CD14-positive monocyte (primary cell): ENCODE measurements at regions not wholly inside any gene's neighbourhood (a gene's known extent, or its start where the extent isn't known, plus 50 kb on each side); places are given as distances from the start of the nearest gene placed in this dataset.

Source experiments
- DNase-seq, 3 donors: peaks; one replicate each; pipeline ENCODE4 v3.0.0-alpha.2; 2011 to 2022
- H2AFZ ChIP-seq: 2 replicates; pipeline ENCODE4 v1.6.0; 2012; ENCODE audit warnings: mild to moderate bottlenecking, low read depth, low read length, inconsistent platforms; ENCODE audit not compliant: insufficient read depth, poor library complexity, severe bottlenecking
- H3K27ac ChIP-seq, 2 donors: 1 replicate in 1 of 2; 2 replicates in 1 of 2; pipeline ENCODE4 v1.5.1; 2012 to 2013; ENCODE audit warnings: low read length in 2 of 2, control low read depth in 1 of 2, inconsistent platforms in 1 of 2, low read depth in 1 of 2, mild to moderate bottlenecking in 1 of 2
- H3K27me3 ChIP-seq, 2 donors: one replicate each; pipeline versions ENCODE4 v1.6.0 to v1.6.1; 2011 to 2013; ENCODE audit warnings: low read length in 2 of 2; ENCODE audit not compliant: control insufficient read depth in 2 of 2, insufficient read depth in 2 of 2
- H3K36me3 ChIP-seq, 2 donors: replicated peaks in 1 of 2; 1 replicate in 1 of 2; 2 replicates in 1 of 2; pipeline versions ENCODE4 v1.5.1 to v1.6.1; 2012 to 2013; ENCODE audit warnings: low read length in 2 of 2, control low read depth in 1 of 2, inconsistent platforms in 1 of 2, mild to moderate bottlenecking in 1 of 2; ENCODE audit not compliant: insufficient read depth in 2 of 2, control insufficient read depth in 1 of 2
- H3K4me1 ChIP-seq, 2 donors: 1 replicate in 1 of 2; 2 replicates in 1 of 2; pipeline versions ENCODE4 v1.5.1 to v1.6.1; 2012 to 2013; ENCODE audit warnings: low read length in 2 of 2, control low read depth in 1 of 2, inconsistent platforms in 1 of 2, mild to moderate bottlenecking in 1 of 2, moderate library complexity in 1 of 2; ENCODE audit not compliant: insufficient read depth in 2 of 2, control insufficient read depth in 1 of 2
- H3K4me2 ChIP-seq: replicated peaks from 2 replicates; pipeline ENCODE3; 2012; ENCODE audit warnings: low read length, moderate library complexity, mild to moderate bottlenecking; ENCODE audit not compliant: poor library complexity, severe bottlenecking; ENCODE audit errors: extremely low read depth
- H3K4me3 ChIP-seq, 3 experiments: fragments of 200-600 bp in 1 of 3; sonication (generic) in 1 of 3; replicated peaks in 1 of 3; 1 replicate in 2 of 3; 2 replicates in 1 of 3; pipeline ENCODE4 v1.5.1; 2011 to 2013; ENCODE audit warnings: low read length in 3 of 3, mild to moderate bottlenecking in 3 of 3, control low read depth in 2 of 3, low read depth in 2 of 3, inconsistent platforms in 1 of 3, moderate library complexity in 1 of 3
- H3K79me2 ChIP-seq: 2 replicates; pipeline ENCODE4 v1.6.0; 2012; ENCODE audit warnings: mild to moderate bottlenecking, control low read depth, inconsistent platforms, low read length, moderate library complexity; ENCODE audit not compliant: insufficient read depth
- H3K9ac ChIP-seq: 2 replicates; pipeline ENCODE4 v1.6.0; 2017; ENCODE audit warnings: low read length, mild to moderate bottlenecking; ENCODE audit not compliant: insufficient read depth, poor library complexity, severe bottlenecking
- H3K9me3 ChIP-seq, 2 donors: replicated peaks in 1 of 2; 1 replicate in 1 of 2; 2 replicates in 1 of 2; pipeline versions ENCODE4 v1.5.1 to v1.6.1; 2012 to 2013; ENCODE audit warnings: low read length in 2 of 2, control low read depth in 1 of 2; ENCODE audit not compliant: control insufficient read depth in 1 of 2, insufficient read depth in 1 of 2
- H4K20me1 ChIP-seq: 2 replicates; pipeline ENCODE4 v1.6.0; 2012; ENCODE audit warnings: mild to moderate bottlenecking, low read length, control low read depth, moderate library complexity; ENCODE audit not compliant: insufficient read depth
- H3K27ac Mint-ChIP-seq, 7 donors: one replicate each; pipeline ENCODE4 v1.8.0; 2020; ENCODE audit warnings: mild to moderate bottlenecking in 7 of 7, mixed read lengths in 7 of 7, moderate library complexity in 6 of 7, inconsistent platforms in 2 of 7
- H3K27me3 Mint-ChIP-seq, 3 donors: one replicate each; pipeline ENCODE4 v1.8.0; 2021 to 2022; ENCODE audit warnings: low read depth in 3 of 3, mild to moderate bottlenecking in 3 of 3, mixed read lengths in 3 of 3, moderate library complexity in 3 of 3, inconsistent platforms in 1 of 3
- H3K36me3 Mint-ChIP-seq, 2 donors: one replicate each; pipeline ENCODE4 v1.8.0; 2020; ENCODE audit warnings: mixed read lengths in 2 of 2, inconsistent platforms in 1 of 2, mild to moderate bottlenecking in 1 of 2
- H3K4me1 Mint-ChIP-seq: one replicate; pipeline ENCODE4 v1.8.0; 2020; ENCODE audit warnings: mild to moderate bottlenecking, mixed read lengths
- H3K4me3 Mint-ChIP-seq, 2 donors: one replicate each; pipeline ENCODE4 v1.8.0; 2020; ENCODE audit warnings: mild to moderate bottlenecking in 2 of 2, mixed read lengths in 2 of 2, moderate library complexity in 1 of 2
- H3K9me3 Mint-ChIP-seq, 7 donors: one replicate each; pipeline ENCODE4 v1.8.0; 2020 to 2022; ENCODE audit warnings: mixed read lengths in 7 of 7, mild to moderate bottlenecking in 6 of 7, moderate library complexity in 6 of 7, inconsistent platforms in 2 of 7
- CTCF ChIP-seq: fragments of 200-600 bp; IDR thresholded peaks from one replicate; pipeline ENCODE4 v1.8.0; 2022; ENCODE audit warnings: antibody characterized with exemption, mild to moderate bottlenecking
- WGBS: methylation state at CpG from one replicate; pipeline ENCODE4 v1.1.5; 2013; ENCODE audit warnings: missing lambda C conversion rate; ENCODE audit not compliant: insufficient coverage; 5-methylcytosine and 5-hydroxymethylcytosine counted together
- intact Hi-C, 2 donors: fragments of 100-400 bp; cut with micrococcal nuclease; formaldehyde crosslinking; loops; one replicate each; pipeline versions ENCODE4 v1.15.0 to v1.15.1; 2023

- Histone ChIP-seq H3K79me2 (no peaks in the 10 kb centered on the region), H3K4me1 (peaks cover 18 to 29% of the 10 kb centered on the region in 2 donors), H3K27ac (no peak overlapping the region), H3K27me3 (no peaks in the 10 kb centered on the region), H2AFZ (no peak overlapping the region), H4K20me1 (no peaks in the 10 kb centered on the region), H3K4me2 (no peak overlapping the region), H3K9me3 (no peaks in the 10 kb centered on the region), H3K36me3 (no peaks in the 10 kb centered on the region), H3K4me3 (no peak overlapping the region), H3K9ac (no peak overlapping the region)
- 100% methylated on average over 3 of the region's 4 CpGs for WGBS
- Mint-ChIP-seq H3K9me3 (no peaks in the 10 kb centered on the region), H3K4me3 (no peak overlapping the region), H3K27ac (no peak overlapping the region), H3K36me3 (peaks cover 0 to 2% of the 10 kb centered on the region in 2 donors), H3K27me3 (peaks cover 0 to 1% (median 0%) of the 10 kb centered on the region in 3 donors), H3K4me1 (peaks cover 26% of the 10 kb centered on the region)
- intact Hi-C loops, result loop anchor here in 1 of 2 donors (5.0 kb wide), 1 partner anchor 92 kb away; no protein-coding TSS in a partner anchor
- DNase-seq, result no peak
- TF ChIP-seq CTCF, result no peak
Observed at GRCh38 chr2:181399027-181399426, 58.2 kb upstream of the ITGA4 start.

- H3K27me3 Mint-ChIP-seq, result peaks cover 0 to 1% (median 0%) of the 10 kb centered on the region in 3 donors
- Histone ChIP-seq H4K20me1 (no peaks in the 10 kb centered on the region), H3K27me3 (no peaks in the 10 kb centered on the region), H2AFZ (no peak overlapping the region), H3K4me3 (no peak overlapping the region), H3K27ac (no peak overlapping the region), H3K79me2 (no peaks in the 10 kb centered on the region), H3K9ac (no peak overlapping the region), H3K4me1 (peaks cover 34 to 48% of the 10 kb centered on the region in 2 donors), H3K4me2 (no peak overlapping the region), H3K36me3 (no peaks in the 10 kb centered on the region), H3K9me3 (no peaks in the 10 kb centered on the region)
- DNase-seq, result no peak
- H3K27ac Mint-ChIP-seq, result no peak overlapping the region
- intact Hi-C loops, result no loop called here
- WGBS, result no CpG with 5 or more reads among the region's 1 CpG
- H3K4me1 Mint-ChIP-seq, result peaks cover 39% of the 10 kb centered on the region
- H3K9me3 Mint-ChIP-seq, result peaks cover 0 to 2% (median 0%) of the 10 kb centered on the region in 7 donors
- H3K4me3 Mint-ChIP-seq, result no peak overlapping the region
- peaks cover 0 to 2% of the 10 kb centered on the region in 2 donors for H3K36me3 Mint-ChIP-seq
- no peak for TF ChIP-seq CTCF
Observed at GRCh38 chr2:181404472-181404871, 52.7 kb upstream of the ITGA4 start.
